ENCODE measurements at regions not wholly inside any gene's neighbourhood (a gene's known extent, or its start where the extent isn't known, plus 50 kb on each side); places are given as distances from the start of the nearest gene placed in this dataset.

GRCh38 chr6:122297010-122297409 lies 102.4 kb upstream of the HSF2 start:
- no peak for DNase-seq (ENCODE audit: extremely low read depth, low read depth, low spot score)

GRCh38 chr6:122302067-122302466 lies 97.4 kb upstream of the HSF2 start:
- no peak for DNase-seq (ENCODE audit: extremely low read depth, low read depth, low spot score)

- DNase-seq (ENCODE audit: extremely low read depth, low read depth, low spot score): no peak
These were observed 91.9 kb upstream of the HSF2 start for GRCh38 chr6:122307577-122307976.

GRCh38 chr6:122308074-122308473 lies 91.4 kb upstream of the HSF2 start:
- no peak for DNase-seq (ENCODE audit: extremely low read depth, low read depth, low spot score)

GRCh38 chr6:122315842-122316241 lies 83.6 kb upstream of the HSF2 start:
- no peak for DNase-seq (ENCODE audit: extremely low read depth, low read depth, low spot score)

GRCh38 chr6:122322824-122323223 lies 76.6 kb upstream of the HSF2 start:
- DNase-seq (ENCODE audit: extremely low read depth, low read depth, low spot score): no peak

GRCh38 chr6:122323361-122323760 lies 76.1 kb upstream of the HSF2 start:
- DNase-seq (ENCODE audit: extremely low read depth, low read depth, low spot score): no peak

- DNase-seq (ENCODE audit: extremely low read depth, low read depth, low spot score): no peak
These were observed 69.1 kb upstream of the HSF2 start for GRCh38 chr6:122330315-122330714.

- DNase-seq (ENCODE audit: extremely low read depth, low read depth, low spot score): no peak
These were observed 61.8 kb upstream of the HSF2 start for GRCh38 chr6:122337645-122338044.

GRCh38 chr6:122339661-122340060 lies 59.8 kb upstream of the HSF2 start:
- DNase-seq (ENCODE audit: extremely low read depth, low read depth, low spot score): no peak

- no peak for DNase-seq (ENCODE audit: extremely low read depth, low read depth, low spot score)
These were observed 52.2 kb upstream of the HSF2 start for GRCh38 chr6:122347280-122347679.

- DNase-seq (ENCODE audit: extremely low read depth, low read depth, low spot score): no peak
These were observed 51.7 kb upstream of the HSF2 start for GRCh38 chr6:122347751-122348150.
